HL-60 (cell line): ENCODE measurements at regions not wholly inside any gene's neighbourhood (a gene's known extent, or its start where the extent isn't known, plus 50 kb on each side); places are given as distances from the start of the nearest gene placed in this dataset.
A peak's percentile ranks its signal among the peaks of the same experiment; 100 is the strongest.

ENCODE experiments used
- DNase-seq, 2 experiments: peaks; one replicate each; pipeline ENCODE4 v3.0.0-alpha.2; 2010 to 2020; ENCODE audit warnings: low read depth in 1 of 2, low spot score in 1 of 2
- H3K27ac ChIP-seq: fragments of 250-450 bp; sonication (Bioruptor Pico); replicated peaks from 2 replicates; pipeline ENCODE4 v1.5.1; 2020; ENCODE audit warnings: mild to moderate bottlenecking, moderate library complexity
- H3K27me3 ChIP-seq: fragments of 250-450 bp; sonication (Bioruptor Pico); 2 replicates; pipeline ENCODE4 v1.5.1; 2021; ENCODE audit warnings: mild to moderate bottlenecking, moderate library complexity; ENCODE audit not compliant: insufficient read depth, poor library complexity, severe bottlenecking
- H3K4me3 ChIP-seq: replicated peaks from 2 replicates; pipeline ENCODE4 v1.5.1; 2011; ENCODE audit warnings: mild to moderate bottlenecking, control low read depth, low read length; ENCODE audit not compliant: insufficient read depth
- GABPA ChIP-seq: IDR thresholded peaks from 2 replicates; pipeline ENCODE4 v1.6.1; 2012; ENCODE audit warnings: low read depth
- POLR2AphosphoS5 ChIP-seq: IDR thresholded peaks from 2 replicates; pipeline ENCODE4 v1.6.1; 2012; ENCODE audit warnings: low read depth
- SPI1 ChIP-seq: IDR thresholded peaks from 2 replicates; pipeline ENCODE4 v1.6.1; 2012; ENCODE audit warnings: low read depth, mild to moderate bottlenecking, borderline replicate concordance
- TF ChIP-seq, protein P1 (sequence below): IDR thresholded peaks from 2 replicates; pipeline ENCODE4 v1.6.1; 2012; ENCODE audit warnings: low read depth; ENCODE audit not compliant: insufficient replicate concordance
- TF ChIP-seq, protein P2 (sequence below): IDR thresholded peaks from one replicate; pipeline ENCODE4 v1.5.1; 2011; ENCODE audit warnings: low read length, control low read depth, inconsistent platforms; ENCODE audit not compliant: insufficient read depth

DNA sequence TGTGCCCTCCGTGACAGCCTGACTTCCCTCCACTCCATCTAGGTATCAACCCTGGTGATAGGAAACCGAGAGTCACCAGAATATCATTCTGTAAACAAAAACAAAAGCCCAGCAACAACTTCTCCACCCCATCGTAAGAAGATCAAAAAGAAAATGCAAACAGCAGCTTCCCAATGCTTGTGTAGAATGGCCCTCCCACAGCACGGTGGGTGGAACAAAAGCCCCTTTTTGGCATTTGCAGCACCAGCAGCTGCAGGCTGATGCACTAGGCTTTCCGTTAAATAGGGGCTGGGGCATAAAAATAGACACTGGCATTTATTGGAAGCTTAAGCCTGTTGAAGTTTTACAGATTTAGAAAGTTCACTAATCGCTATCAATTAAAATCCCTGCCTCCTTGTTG, 513.0 kb downstream of the GALR1 start:
- no peak for DNase-seq
- Histone ChIP-seq H3K27ac (no peak overlapping the region), H3K27me3 (peaks cover 5% of the 10 kb centered on the region), H3K4me3 (no peak overlapping the region)
- no peak for TF ChIP-seq GABPA
- no peak for TF ChIP-seq POLR2AphosphoS5
- no peak for TF ChIP-seq SPI1
- TF ChIP-seq, protein P1, sequence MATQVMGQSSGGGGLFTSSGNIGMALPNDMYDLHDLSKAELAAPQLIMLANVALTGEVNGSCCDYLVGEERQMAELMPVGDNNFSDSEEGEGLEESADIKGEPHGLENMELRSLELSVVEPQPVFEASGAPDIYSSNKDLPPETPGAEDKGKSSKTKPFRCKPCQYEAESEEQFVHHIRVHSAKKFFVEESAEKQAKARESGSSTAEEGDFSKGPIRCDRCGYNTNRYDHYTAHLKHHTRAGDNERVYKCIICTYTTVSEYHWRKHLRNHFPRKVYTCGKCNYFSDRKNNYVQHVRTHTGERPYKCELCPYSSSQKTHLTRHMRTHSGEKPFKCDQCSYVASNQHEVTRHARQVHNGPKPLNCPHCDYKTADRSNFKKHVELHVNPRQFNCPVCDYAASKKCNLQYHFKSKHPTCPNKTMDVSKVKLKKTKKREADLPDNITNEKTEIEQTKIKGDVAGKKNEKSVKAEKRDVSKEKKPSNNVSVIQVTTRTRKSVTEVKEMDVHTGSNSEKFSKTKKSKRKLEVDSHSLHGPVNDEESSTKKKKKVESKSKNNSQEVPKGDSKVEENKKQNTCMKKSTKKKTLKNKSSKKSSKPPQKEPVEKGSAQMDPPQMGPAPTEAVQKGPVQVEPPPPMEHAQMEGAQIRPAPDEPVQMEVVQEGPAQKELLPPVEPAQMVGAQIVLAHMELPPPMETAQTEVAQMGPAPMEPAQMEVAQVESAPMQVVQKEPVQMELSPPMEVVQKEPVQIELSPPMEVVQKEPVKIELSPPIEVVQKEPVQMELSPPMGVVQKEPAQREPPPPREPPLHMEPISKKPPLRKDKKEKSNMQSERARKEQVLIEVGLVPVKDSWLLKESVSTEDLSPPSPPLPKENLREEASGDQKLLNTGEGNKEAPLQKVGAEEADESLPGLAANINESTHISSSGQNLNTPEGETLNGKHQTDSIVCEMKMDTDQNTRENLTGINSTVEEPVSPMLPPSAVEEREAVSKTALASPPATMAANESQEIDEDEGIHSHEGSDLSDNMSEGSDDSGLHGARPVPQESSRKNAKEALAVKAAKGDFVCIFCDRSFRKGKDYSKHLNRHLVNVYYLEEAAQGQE = no peak
- TF ChIP-seq, protein P2, sequence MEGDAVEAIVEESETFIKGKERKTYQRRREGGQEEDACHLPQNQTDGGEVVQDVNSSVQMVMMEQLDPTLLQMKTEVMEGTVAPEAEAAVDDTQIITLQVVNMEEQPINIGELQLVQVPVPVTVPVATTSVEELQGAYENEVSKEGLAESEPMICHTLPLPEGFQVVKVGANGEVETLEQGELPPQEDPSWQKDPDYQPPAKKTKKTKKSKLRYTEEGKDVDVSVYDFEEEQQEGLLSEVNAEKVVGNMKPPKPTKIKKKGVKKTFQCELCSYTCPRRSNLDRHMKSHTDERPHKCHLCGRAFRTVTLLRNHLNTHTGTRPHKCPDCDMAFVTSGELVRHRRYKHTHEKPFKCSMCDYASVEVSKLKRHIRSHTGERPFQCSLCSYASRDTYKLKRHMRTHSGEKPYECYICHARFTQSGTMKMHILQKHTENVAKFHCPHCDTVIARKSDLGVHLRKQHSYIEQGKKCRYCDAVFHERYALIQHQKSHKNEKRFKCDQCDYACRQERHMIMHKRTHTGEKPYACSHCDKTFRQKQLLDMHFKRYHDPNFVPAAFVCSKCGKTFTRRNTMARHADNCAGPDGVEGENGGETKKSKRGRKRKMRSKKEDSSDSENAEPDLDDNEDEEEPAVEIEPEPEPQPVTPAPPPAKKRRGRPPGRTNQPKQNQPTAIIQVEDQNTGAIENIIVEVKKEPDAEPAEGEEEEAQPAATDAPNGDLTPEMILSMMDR = no peak

DNA sequence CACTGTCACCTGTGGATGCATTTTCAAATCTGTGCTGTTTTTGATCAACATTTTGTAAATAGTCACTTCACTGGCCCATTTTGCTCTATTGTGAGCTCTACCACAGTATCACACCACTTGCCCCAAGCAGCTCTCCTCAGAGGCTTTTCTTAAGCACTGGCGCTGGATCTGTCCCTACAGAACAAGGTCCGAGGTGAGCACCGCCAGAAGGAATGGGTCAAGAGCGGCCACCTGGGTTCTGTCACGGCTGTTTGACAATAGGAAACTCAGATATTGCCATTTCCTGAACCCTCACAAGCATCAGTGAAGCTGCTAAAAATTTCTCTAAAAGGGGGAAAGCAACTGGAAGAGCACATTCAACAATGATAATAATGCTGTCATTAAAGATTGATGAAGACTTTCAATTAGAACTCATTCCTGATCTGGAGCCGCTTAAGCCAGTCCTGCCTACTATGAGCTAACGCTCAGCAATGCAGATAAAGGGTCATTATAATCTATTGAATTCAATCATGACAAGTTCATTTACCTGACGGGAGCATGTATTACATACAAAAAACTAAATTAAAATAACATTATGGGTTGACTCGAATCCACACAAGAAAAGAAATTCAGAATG, 514.0 kb downstream of the GALR1 start:
- no peak overlapping the region for H3K27ac ChIP-seq
- no peak for DNase-seq
- H3K4me3 ChIP-seq = no peak overlapping the region
- peaks cover 4% of the 10 kb centered on the region for H3K27me3 ChIP-seq
- TF ChIP-seq SPI1 (no peak), GABPA (no peak), POLR2AphosphoS5 (no peak)
- TF ChIP-seq, protein P1 = no peak
- TF ChIP-seq, protein P2 = no peak

DNA sequence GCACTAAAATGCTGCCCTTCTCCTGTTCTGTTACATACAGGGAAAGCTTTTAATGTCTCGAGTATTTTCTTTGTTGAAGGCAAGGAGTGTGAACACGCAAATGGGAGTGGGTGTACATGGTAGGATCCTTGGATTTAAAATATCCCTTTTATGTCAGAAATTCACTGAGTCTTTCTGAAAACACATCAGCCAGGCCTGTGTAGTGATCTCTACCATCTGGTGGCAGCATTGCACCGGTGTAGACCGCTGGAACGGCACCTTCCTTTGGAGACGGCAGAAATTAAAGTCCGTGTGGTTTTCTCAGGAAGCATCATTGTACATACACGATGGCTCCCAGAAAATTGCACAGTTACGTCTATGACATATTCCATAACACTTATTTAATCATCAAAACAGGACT, 515.8 kb downstream of the GALR1 start:
- Histone ChIP-seq H3K4me3 (no peak overlapping the region), H3K27ac (no peak overlapping the region), H3K27me3 (peaks cover 4% of the 10 kb centered on the region)
- no peak for TF ChIP-seq POLR2AphosphoS5
- TF ChIP-seq, protein P2 = peak; percentile 71
- DNase-seq = peak in 1 of 2 experiments; percentile 56

DNA sequence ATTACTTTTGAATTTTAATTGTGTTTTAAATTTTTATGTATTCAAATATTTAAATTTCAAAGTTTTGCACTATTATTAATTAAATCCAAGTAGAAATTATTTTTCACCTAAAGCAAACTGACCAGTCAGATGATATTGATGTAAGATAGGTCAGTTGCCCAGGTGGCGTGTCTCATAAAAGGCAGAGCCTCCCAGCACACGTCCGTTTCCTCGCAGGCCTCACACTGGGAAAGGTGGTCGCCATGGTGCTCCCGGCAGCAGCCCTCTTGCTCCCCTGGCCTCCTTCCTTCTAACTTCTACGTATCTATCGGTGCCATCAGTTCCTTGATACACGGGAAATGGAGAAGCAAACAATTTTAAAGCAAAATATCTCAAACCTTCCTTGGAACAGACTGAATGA, 516.8 kb downstream of the GALR1 start:
- Histone ChIP-seq H3K27ac (no peak overlapping the region), H3K4me3 (no peak overlapping the region), H3K27me3 (peaks cover 4% of the 10 kb centered on the region)
- DNase-seq = no peak
- TF ChIP-seq, protein P2 = no peak
- TF ChIP-seq POLR2AphosphoS5 = no peak
- TF ChIP-seq GABPA = no peak
- TF ChIP-seq, protein P1 = no peak
- TF ChIP-seq SPI1 = no peak
